Bronchial epithelial cell (primary cell): ENCODE measurements at regions not wholly inside any gene's neighbourhood (a gene's known extent, or its start where the extent isn't known, plus 50 kb on each side); places are given as distances from the start of the nearest gene placed in this dataset.

Source experiments
- DNase-seq: peaks from one replicate; pipeline ENCODE4 v3.0.0-alpha.2; 2010; ENCODE audit warnings: low read depth
- FAIRE-seq: peaks from 2 replicates; lab custom pipeline; 2011; peaks lifted over from hg19 to GRCh38; lab: Jason Lieb, UNC
- H3K27me3 ChIP-seq: 2 replicates; pipeline ENCODE4 v1.5.1; 2011; ENCODE audit warnings: low read length; ENCODE audit not compliant: control insufficient read depth, insufficient read depth
- H3K36me3 ChIP-seq: 2 replicates; pipeline ENCODE4 v1.5.1; 2011; ENCODE audit warnings: low read length; ENCODE audit not compliant: control insufficient read depth, insufficient read depth
- H3K4me3 ChIP-seq: 2 replicates; pipeline ENCODE4 v1.5.1; 2011; ENCODE audit warnings: mild to moderate bottlenecking, low read depth, low read length, control low read depth
- TF ChIP-seq, protein P1 (sequence below): IDR thresholded peaks from 2 replicates; pipeline ENCODE4 v1.5.1; 2011; ENCODE audit warnings: mild to moderate bottlenecking, moderate library complexity, low read length, control low read depth, inconsistent platforms; ENCODE audit not compliant: insufficient read depth, severe bottlenecking

GRCh38 chr6:134117409-134117808 lies 65.0 kb upstream of the SLC2A12 start:
- Histone ChIP-seq H3K36me3 (no peaks in the 10 kb centered on the region), H3K27me3 (peaks cover 13% of the 10 kb centered on the region), H3K4me3 (no peak overlapping the region)
- FAIRE-seq: no peak
- no peak for DNase-seq
- TF ChIP-seq, protein P1, sequence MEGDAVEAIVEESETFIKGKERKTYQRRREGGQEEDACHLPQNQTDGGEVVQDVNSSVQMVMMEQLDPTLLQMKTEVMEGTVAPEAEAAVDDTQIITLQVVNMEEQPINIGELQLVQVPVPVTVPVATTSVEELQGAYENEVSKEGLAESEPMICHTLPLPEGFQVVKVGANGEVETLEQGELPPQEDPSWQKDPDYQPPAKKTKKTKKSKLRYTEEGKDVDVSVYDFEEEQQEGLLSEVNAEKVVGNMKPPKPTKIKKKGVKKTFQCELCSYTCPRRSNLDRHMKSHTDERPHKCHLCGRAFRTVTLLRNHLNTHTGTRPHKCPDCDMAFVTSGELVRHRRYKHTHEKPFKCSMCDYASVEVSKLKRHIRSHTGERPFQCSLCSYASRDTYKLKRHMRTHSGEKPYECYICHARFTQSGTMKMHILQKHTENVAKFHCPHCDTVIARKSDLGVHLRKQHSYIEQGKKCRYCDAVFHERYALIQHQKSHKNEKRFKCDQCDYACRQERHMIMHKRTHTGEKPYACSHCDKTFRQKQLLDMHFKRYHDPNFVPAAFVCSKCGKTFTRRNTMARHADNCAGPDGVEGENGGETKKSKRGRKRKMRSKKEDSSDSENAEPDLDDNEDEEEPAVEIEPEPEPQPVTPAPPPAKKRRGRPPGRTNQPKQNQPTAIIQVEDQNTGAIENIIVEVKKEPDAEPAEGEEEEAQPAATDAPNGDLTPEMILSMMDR: no peak

DNA sequence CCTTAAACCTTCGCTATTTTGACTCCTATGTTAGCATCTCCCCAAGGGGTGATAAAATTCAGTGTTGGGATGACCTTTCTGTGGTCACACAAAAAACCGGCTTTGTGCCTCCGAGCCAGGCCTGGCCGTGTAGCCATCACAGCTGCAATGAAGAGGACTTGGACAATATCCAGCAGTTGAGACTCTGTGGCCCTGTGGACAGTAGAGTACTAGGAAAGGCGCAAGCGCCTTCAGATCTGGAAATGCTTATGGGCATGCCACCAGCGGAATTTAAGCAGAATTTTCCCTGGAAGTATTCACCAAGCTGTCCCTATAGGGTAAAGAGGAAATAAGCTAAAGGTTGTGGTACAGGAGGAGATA lies 63.3 kb upstream of the SLC2A12 start:
- no peak for FAIRE-seq
- H3K4me3 ChIP-seq: no peak overlapping the region
- peaks cover 13% of the 10 kb centered on the region for H3K27me3 ChIP-seq
- TF ChIP-seq, protein P1: no peak
- H3K36me3 ChIP-seq: no peaks in the 10 kb centered on the region
- DNase-seq: no peak

- no peak for FAIRE-seq
- Histone ChIP-seq H3K27me3 (peaks cover 13% of the 10 kb centered on the region), H3K4me3 (no peak overlapping the region), H3K36me3 (no peaks in the 10 kb centered on the region)
- TF ChIP-seq, protein P1: no peak
- DNase-seq: no peak
Measured at GRCh38 chr6:134114918-134115714, 62.7 kb upstream of the SLC2A12 start.

- TF ChIP-seq, protein P1: no peak
- FAIRE-seq: no peak
- no peak overlapping the region for H3K4me3 ChIP-seq
- no peak for DNase-seq
- no peaks in the 10 kb centered on the region for H3K36me3 ChIP-seq
- H3K27me3 ChIP-seq: peaks cover 13% of the 10 kb centered on the region
Measured at GRCh38 chr6:134114489-134114888, 62.1 kb upstream of the SLC2A12 start.

- H3K27me3 ChIP-seq: peaks cover 13% of the 10 kb centered on the region
- TF ChIP-seq, protein P1: no peak
- H3K36me3 ChIP-seq: no peaks in the 10 kb centered on the region
- DNase-seq (no peak), FAIRE-seq (no peak)
- H3K4me3 ChIP-seq: no peak overlapping the region
Measured at GRCh38 chr6:134111726-134112125, 59.3 kb upstream of the SLC2A12 start.
